ENCODE measurements at regions not wholly inside any gene's neighbourhood (a gene's known extent, or its start where the extent isn't known, plus 50 kb on each side); places are given as distances from the start of the nearest gene placed in this dataset.

- TF ChIP-seq POLR2A (IDR thresholded peaks at IDR 0.05), result no peak
- TF ChIP-seq CTCF (IDR thresholded peaks at IDR 0.05 in 4 of 5, conservative IDR thresholded peaks at IDR 0.05 in 1 of 5), result no peak
Measured at GRCh38 chr2:14930441-14930840, 297.9 kb downstream of the LRATD1 start.

Measured in gastrocnemius medialis (tissue), 4 donors.